HepG2 (cell line): ENCODE measurements at regions not wholly inside any gene's neighbourhood (a gene's known extent, or its start where the extent isn't known, plus 50 kb on each side); places are given as distances from the start of the nearest gene placed in this dataset.

Source experiments
- ATAC-seq: fragments of 200-7000 bp; cut with Tn5 transposase; 3 replicates; pipeline ENCODE4 v1.9.1; 2020; ENCODE audit warnings: mild to moderate bottlenecking, moderate library complexity
- BruUV-seq: library from RNA; stranded (reverse); fragments of 400-500 nt; replicated peaks from 2 replicates; lab custom pipeline; 2021; lab: Mats Ljungman, UMichigan
- CTCF ChIA-PET: fragments of 300-600 bp; formaldehyde crosslinking; extraction: SDS; loops from one replicate; lab custom pipeline; 2021; ENCODE audit warnings: low total read pairs, inconsistent platforms, low intra/inter-chr PET ratio; lab: Yijun Ruan, JAX
- POLR2A ChIA-PET: fragments of 350-600 bp; sonication (Branson Sonifier 250); formaldehyde crosslinking; loops from one replicate; lab custom pipeline; 2020; ENCODE audit warnings: antibody characterized with exemption, inconsistent platforms; lab: Yijun Ruan, JAX
- DNase-seq: peaks from one replicate; pipeline ENCODE4 v3.0.0-alpha.2; 2015; ENCODE audit warnings: low spot score
- FAIRE-seq: peaks from 3 replicates; lab custom pipeline; 2011; peaks lifted over from hg19 to GRCh38; lab: Jason Lieb, UNC
- H2AFZ ChIP-seq: one replicate; pipeline ENCODE4 v1.6.1; 2011; ENCODE audit warnings: low read length, inconsistent platforms
- H3K27ac ChIP-seq: fragments of 300-600 bp; 3 replicates; pipeline ENCODE4 v1.8.0; 2011; ENCODE audit warnings: mixed run types, mild to moderate bottlenecking, mixed read lengths, low read length, inconsistent platforms; ENCODE audit not compliant: insufficient read depth; ENCODE audit errors: extremely low read length
- H3K27me3 ChIP-seq, 2 experiments: fragments of 200-600 bp in 1 of 2; 2 replicates in 1 of 2; 3 replicates in 1 of 2; pipeline versions ENCODE4 v1.6.0 to v1.8.0; 2011; ENCODE audit warnings: low read length in 2 of 2, mild to moderate bottlenecking in 2 of 2, moderate library complexity in 2 of 2, inconsistent platforms in 1 of 2; ENCODE audit not compliant: insufficient read depth in 2 of 2, control insufficient read depth in 1 of 2
- H3K36me3 ChIP-seq, 2 experiments: fragments of 200-600 bp in 1 of 2; replicated peaks in 1 of 2; 2 replicates in 1 of 2; 3 replicates in 1 of 2; pipeline versions ENCODE4 v1.5.1 to v1.8.0; 2011; ENCODE audit warnings: low read length in 2 of 2, inconsistent platforms in 1 of 2; ENCODE audit not compliant: insufficient read depth in 2 of 2, control insufficient read depth in 1 of 2
- H3K4me1 ChIP-seq: 2 replicates; pipeline ENCODE4 v1.5.1; 2012; ENCODE audit warnings: low read length, inconsistent platforms; ENCODE audit not compliant: insufficient read depth
- H3K4me2 ChIP-seq: 2 replicates; pipeline ENCODE4 v1.6.0; 2011; ENCODE audit warnings: low read depth, low read length, inconsistent platforms
- H3K4me3 ChIP-seq, 3 experiments: fragments of 200-600 bp in 1 of 3; sonication (generic), shearing (Covaris generic) in 1 of 3; replicated peaks in 1 of 3; 2 replicates each; pipeline ENCODE4 v1.5.1; 2011 to 2016; ENCODE audit warnings: low read length in 3 of 3, inconsistent platforms in 2 of 3, low read depth in 2 of 3, mild to moderate bottlenecking in 2 of 3, control low read depth in 1 of 3, mixed read lengths in 1 of 3; ENCODE audit not compliant: insufficient read depth in 1 of 3
- H3K79me2 ChIP-seq: one replicate; pipeline ENCODE4 v1.6.1; 2011; ENCODE audit warnings: low read length, inconsistent platforms; ENCODE audit not compliant: insufficient read depth
- H3K9ac ChIP-seq: 2 replicates; pipeline ENCODE4 v1.6.0; 2011; ENCODE audit warnings: mild to moderate bottlenecking, low read depth, low read length, inconsistent platforms; ENCODE audit not compliant: insufficient read depth
- H3K9me3 ChIP-seq: 2 replicates; pipeline ENCODE4 v1.5.1; 2012; ENCODE audit warnings: mild to moderate bottlenecking, low read length
- H4K20me1 ChIP-seq: 2 replicates; pipeline ENCODE4 v1.6.0; 2011; ENCODE audit warnings: inconsistent platforms, mild to moderate bottlenecking, low read length, moderate library complexity; ENCODE audit not compliant: insufficient read depth
- CCDC6 ChIP-seq: sonication (generic); formaldehyde crosslinking; IDR thresholded peaks from 2 replicates; pipeline ENCODE4 v1.8.1; 2022; ENCODE audit warnings: mild to moderate bottlenecking, missing genetic modification reagents, moderate library complexity
- ELF4 ChIP-seq: sonication (generic); formaldehyde crosslinking; IDR thresholded peaks from 2 replicates; pipeline ENCODE4 v1.5.0; 2020; ENCODE audit warnings: missing genetic modification reagents, mild to moderate bottlenecking, moderate library complexity, borderline replicate concordance
- MTERF4 ChIP-seq: sonication (generic); formaldehyde crosslinking; IDR thresholded peaks from 2 replicates; pipeline ENCODE4 v1.8.0; 2023; ENCODE audit warnings: mild to moderate bottlenecking, missing genetic modification reagents
- PBX3 ChIP-seq: sonication (generic); formaldehyde crosslinking; IDR thresholded peaks from 2 replicates; pipeline ENCODE4 v1.8.1; 2023; ENCODE audit warnings: missing genetic modification reagents, inconsistent platforms, borderline replicate concordance
- PHF21A ChIP-seq: sonication (generic); formaldehyde crosslinking; IDR thresholded peaks from 2 replicates; pipeline ENCODE4 v1.5.0; 2020; ENCODE audit warnings: mild to moderate bottlenecking, missing genetic modification reagents
- POLR2A ChIP-seq, 2 experiments: IDR thresholded peaks; 2 replicates each; pipeline ENCODE4 v1.6.1; 2011; ENCODE audit warnings: low read depth in 2 of 2, low read length in 2 of 2, mild to moderate bottlenecking in 1 of 2, moderate library complexity in 1 of 2; ENCODE audit not compliant: insufficient read depth in 1 of 2
- SP1 ChIP-seq, 2 experiments: fragments of 450-650 bp in 1 of 2; sonication (generic) in 1 of 2; formaldehyde crosslinking in 1 of 2; IDR thresholded peaks; 2 replicates each; pipeline versions ENCODE4 v1.4.0 to v1.6.1; 2016 to 2020; ENCODE audit warnings: missing genetic modification reagents in 1 of 2
- TERF1 ChIP-seq: sonication (generic); formaldehyde crosslinking; IDR thresholded peaks from 2 replicates; pipeline ENCODE4 v1.8.0; 2022; ENCODE audit warnings: mild to moderate bottlenecking, missing genetic modification reagents, moderate library complexity
- THAP7 ChIP-seq: sonication (generic); formaldehyde crosslinking; IDR thresholded peaks from 2 replicates; pipeline ENCODE4 v1.8.1; 2023; ENCODE audit warnings: mild to moderate bottlenecking, missing genetic modification reagents
- WGBS: methylation state at CpG from one replicate; pipeline ENCODE4 v1.1.6; 2017; ENCODE audit warnings: low lambda C conversion rate; 5-methylcytosine and 5-hydroxymethylcytosine counted together
- in situ Hi-C: cut with HindIII; loops from 2 replicates; pipeline ENCODE4 v1.10.0; 2017; ENCODE audit warnings: low pct_unique_long_range_greater_than_20kb; ENCODE audit not compliant: extremely low pct_ligation_motif_present
- intact Hi-C: fragments of 100-400 bp; cut with micrococcal nuclease; formaldehyde crosslinking; loops from one replicate; pipeline ENCODE4 v1.10.0; 2022; ENCODE audit not compliant: unreplicated experiment

- TF ChIP-seq MTERF4 (CRISPR knock-in tag) (no peak), POLR2A (IDR thresholded peaks at IDR 0.05; ENCODE audit: insufficient read depth in 1 of 2, low read depth in 2 of 2, low read length in 2 of 2) (no peak), THAP7 (CRISPR knock-in tag) (no peak)
These were observed 91.4 kb upstream of the KLF6 start (continued) for GRCh38 chr10:3876350-3876962.

GRCh38 chr10:3875842-3876235 lies 90.8 kb upstream of the KLF6 start:
- BruUV-seq = no TSS peak
- FAIRE-seq (no peak), DNase-seq (no peak), ATAC-seq (no peak)
- Histone ChIP-seq H3K4me2 (no peak overlapping the region), H4K20me1 (no peaks in the 10 kb centered on the region), H3K36me3 (no peaks in the 10 kb centered on the region), H3K9ac (no peak overlapping the region), H3K9me3 (no peaks in the 10 kb centered on the region), H3K27me3 (no peaks in the 10 kb centered on the region; a peak in 1 of 5 replicates), H2AFZ (no peak overlapping the region), H3K4me1 (peaks cover 44% of the 10 kb centered on the region), H3K27ac (no peak overlapping the region), H3K79me2 (no peaks in the 10 kb centered on the region), H3K4me3 (no peak overlapping the region)
- 35% methylated on average over 3 of the region's 3 CpGs for WGBS
- intact Hi-C loops (no loop called here), in situ Hi-C loops (no loop called here)
- no peak for TF ChIP-seq PHF21A
- TF ChIP-seq CCDC6 (CRISPR knock-in tag) = no peak
- TF ChIP-seq TERF1 (CRISPR knock-in tag) = no peak
- TF ChIP-seq PBX3 (CRISPR knock-in tag) = no peak
- no peak for TF ChIP-seq ELF4
- TF ChIP-seq SP1 (IDR thresholded peaks at IDR 0.05) = no peak
- TF ChIP-seq SP1 (CRISPR knock-in tag; IDR thresholded peaks at IDR 0.05) = no peak
- CTCF ChIA-PET = no interaction called here
- POLR2A ChIA-PET = interaction anchor here (1.0 to 1.3 kb wide), 2 partner anchors 24 to 91 kb away, joined by 3 read pairs; partner anchors contain the start of gene KLF6
